SHP77 treated with DMSO at 0.1 percent for 48 hours (cell line): ENCODE measurements at regions not wholly inside any gene's neighbourhood (a gene's known extent, or its start where the extent isn't known, plus 50 kb on each side); places are given as distances from the start of the nearest gene placed in this dataset.

Experiments
- DNase-seq: peaks from one replicate; lab custom pipeline; 2025; lab: John Stamatoyannopoulos, UW

DNA sequence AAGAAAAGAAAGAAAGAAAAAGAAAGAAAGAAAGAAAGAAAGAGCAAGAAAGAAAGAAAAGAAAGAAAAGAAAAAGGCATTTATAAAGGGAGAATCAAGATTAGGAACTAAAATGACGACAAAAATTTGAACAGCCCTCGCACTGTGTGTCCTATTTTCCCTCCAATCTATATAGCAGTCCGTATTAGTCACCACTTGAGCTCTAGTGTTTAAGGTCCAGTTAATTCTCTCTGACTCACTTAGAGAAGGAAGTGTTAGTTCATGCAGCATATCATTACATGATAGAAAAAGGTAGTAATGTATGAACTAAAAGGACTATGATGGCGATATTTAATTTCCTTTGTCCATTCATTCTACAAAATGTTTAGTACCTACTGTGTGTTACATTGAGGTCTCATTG is 122.7 kb downstream of the CBLL2 start:
- DNase-seq: no peak

DNA sequence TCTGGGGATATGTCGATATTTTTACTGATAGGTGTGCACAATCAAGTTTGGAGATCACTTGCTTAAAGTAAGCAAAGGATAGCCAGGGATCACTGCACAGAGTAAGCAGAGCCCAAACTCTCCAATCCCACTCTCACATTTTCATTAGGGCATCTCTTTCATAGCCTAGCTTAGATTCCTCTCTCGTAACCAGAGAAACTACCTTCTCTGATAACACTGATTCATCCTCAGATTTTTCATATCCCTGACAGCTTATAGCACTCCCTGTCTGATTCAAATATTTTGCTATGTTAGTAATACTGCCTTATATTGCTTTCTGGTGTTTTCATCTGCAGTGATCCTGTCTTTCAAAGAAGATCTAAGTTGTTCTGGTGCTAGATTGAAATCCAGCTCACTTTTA is 123.7 kb downstream of the CBLL2 start:
- DNase-seq: no peak

DNA sequence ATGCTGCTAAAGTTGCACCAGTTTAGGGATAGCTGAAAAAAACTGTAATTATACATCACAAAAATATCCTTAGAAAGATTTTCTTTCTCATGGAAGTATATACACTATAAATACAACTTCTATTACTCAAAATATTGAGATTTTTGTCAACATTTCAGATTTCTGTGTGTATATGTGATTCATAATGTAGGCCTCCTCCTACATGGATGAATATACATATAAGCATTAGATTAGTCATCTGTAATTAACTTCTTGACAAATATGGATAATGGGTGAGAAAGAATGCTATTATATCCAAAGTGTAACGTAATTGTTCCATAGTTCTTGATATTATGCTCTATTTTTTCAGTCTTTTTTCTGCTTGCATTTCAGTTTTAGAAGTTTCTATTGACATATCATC is 124.9 kb downstream of the CBLL2 start:
- DNase-seq: no peak

DNA sequence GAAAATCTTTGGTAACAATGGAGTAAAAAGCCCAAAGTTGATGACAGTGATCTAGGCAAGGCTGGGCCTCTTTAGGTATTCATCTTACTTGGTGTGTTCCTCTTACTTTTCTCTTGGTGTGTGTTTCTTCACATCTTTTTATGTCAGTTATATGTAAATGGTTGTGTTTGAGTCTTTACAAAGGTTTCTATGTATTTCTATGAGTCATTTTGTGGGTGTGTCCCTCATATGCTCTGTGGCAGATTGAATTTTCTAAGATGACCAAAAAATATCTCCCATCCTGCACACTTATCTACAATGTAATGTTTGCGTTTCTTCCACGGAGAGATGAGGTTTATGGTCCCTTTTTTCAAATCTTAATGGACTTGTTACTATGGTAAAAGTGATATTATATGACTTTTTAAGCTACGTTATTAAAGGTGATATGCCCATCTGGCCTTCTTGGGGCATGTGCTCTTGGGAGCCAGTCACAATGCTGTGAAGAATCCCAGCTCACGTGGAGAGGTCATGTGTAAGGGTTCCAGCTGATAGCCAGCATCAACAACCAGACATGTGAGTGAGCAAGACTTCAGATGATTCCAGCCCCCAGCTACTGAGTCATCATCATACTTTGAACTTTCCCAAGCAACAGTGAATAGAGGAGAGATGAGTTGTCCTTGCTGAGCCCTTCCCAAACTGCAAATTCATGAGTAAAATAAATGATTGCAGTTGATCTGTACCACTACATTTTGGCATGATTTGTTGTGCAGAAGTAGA is 126.9 kb downstream of the CBLL2 start:
- DNase-seq: no peak

DNA sequence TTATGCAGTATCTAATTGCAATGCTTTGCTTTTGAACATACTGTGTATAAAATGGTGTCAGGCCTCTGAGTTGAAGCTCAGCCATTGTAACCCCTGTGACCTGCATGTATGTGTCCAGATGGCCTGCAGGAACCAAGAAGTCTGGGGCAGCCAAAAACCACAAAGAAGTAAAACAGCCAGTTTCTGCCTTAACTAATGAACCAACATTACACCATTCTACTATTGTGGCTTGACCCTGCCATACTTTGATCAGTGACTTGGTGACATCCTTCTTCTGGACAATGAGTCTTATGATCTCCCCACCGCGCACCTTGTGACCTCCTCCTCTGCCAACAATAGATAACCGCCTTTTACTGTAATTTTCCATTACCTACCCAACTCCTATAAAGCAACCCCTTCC is 131.6 kb downstream of the CBLL2 start:
- DNase-seq: no peak

DNA sequence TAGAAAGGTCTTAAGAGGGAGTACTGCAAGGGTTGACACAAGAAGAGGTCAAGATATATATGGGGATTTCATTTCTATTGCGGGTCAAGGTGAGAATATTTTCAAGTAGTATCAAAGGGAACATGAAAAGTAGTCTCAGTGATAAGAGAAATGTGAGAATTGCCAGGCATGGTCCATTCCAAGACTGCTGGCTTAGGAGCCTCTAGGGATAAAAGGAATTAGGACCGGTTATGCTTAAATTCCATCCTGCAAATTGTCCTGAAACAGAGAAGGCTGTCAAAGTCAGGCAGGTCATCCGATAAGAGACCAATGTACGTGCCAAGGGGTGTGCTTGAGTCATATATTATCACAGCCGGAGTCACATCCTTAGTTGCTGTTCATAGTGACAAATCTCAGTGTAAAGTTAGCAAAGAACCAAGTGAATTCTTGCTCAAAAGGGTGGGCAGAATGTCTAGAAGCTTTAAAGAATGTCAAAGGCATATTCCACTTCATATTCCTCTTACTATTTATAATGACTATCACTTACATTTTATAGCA is 133.6 kb downstream of the CBLL2 start:
- DNase-seq: no peak

DNA sequence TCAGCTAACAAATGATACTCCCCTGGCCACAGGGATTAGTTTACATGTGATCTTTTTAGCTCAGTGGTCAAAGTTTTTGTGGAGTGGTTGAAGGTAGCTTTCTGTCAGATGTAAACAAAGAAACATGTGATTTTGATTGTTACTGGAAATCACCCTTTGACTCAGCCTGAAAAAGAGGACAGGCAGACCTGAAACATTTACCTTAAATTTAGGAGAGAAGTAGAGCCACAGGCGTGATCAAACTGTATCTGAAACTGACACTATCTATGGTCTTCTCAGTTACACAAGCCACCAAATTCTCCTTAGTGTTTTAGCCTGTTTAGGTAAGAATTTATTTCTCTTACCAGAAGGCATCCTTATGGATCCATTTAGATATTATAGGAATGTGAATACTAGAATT is 136.7 kb downstream of the CBLL2 start:
- no peak for DNase-seq

DNA sequence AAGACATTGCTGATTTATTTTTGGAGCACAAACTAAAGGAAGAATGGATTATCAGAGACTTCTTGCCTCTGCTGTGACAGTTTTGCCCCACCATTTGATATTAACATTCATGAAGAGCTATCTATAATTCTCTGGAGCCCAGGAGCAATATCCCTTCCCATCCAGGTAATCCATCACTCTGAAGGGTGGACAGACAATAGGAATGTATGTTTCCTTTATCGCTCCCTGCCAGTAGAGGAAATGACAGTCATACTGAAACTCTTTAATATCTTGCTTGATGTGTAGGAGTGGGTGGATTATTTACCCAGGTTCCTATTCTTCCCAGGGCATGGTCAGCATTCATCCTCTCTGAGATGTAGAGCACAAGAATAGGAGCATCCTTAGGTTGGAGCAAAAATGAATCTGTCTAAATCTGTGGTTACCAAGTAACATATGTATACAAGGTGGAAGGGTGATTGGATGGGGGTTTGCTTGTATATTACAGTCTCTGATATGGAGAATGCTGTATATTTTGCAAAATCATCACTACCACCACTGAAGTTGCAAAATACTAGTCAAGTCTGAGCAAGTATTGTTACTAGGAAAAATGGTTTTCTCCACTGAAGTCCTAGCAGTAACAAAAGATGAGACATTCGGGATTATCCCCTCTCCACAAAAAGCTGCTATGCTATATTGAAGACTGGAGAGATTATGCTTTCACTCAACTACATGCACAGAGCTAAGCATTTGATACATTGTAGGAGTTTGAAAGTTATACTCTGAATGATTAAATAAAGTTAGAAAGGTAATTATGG is 151.6 kb downstream of the CBLL2 start:
- DNase-seq: no peak

DNA sequence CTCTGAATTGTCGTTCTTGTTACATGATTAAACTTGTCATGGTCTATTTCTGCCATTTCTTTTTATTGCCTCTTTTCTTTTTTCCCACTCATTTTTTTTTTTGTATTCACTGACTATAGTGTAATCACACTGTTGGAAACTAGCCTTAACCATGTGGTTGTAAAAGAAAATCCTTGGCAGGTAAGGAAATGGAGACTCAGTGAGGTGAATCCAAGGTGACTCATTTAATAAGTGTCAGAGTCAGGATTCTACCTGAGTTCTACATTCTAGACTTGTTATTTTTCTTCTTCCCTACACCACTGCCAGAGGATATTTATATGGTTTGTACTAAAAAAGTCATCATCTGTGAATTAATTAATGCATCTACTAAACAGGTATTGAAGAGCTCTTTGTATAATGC is 152.2 kb downstream of the CBLL2 start:
- DNase-seq: no peak

DNA sequence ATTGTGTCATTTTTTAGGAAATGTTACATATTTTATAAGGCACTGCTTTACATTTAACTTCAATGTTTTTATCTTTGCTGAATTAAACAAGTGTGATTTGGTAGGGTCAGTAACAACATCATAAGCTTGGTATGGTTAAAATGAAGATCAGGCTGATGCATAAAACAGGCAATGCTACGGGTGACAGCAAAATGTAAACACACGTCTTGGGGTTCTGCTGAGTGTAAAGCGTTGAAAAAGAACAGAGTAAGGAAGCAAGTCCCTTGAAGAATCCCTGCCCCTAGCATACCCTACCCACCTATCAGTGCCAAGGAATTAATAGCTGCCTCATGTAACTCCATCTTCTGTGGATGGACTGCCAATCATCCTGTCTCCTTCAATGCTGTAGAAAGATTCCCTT is 157.0 kb downstream of the CBLL2 start:
- no peak for DNase-seq

DNA sequence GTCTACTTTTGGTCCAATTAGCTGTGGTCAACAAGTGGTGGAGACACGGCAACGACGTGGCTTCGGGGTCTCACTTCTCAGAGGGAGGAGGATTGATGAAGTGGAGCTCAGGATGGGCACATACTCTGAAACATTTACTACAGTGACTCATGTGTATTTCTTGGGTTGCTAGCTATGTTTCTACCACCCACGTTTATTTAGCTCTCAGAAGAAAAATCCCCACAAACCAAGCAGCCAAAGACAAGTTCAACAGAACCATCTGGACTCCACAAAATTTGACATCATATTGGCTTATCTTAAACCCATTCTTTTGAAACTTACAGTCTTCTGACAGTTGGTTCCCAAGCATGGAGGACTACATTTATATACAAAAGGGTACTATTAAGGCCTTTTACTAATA is 158.0 kb downstream of the CBLL2 start:
- DNase-seq: no peak

DNA sequence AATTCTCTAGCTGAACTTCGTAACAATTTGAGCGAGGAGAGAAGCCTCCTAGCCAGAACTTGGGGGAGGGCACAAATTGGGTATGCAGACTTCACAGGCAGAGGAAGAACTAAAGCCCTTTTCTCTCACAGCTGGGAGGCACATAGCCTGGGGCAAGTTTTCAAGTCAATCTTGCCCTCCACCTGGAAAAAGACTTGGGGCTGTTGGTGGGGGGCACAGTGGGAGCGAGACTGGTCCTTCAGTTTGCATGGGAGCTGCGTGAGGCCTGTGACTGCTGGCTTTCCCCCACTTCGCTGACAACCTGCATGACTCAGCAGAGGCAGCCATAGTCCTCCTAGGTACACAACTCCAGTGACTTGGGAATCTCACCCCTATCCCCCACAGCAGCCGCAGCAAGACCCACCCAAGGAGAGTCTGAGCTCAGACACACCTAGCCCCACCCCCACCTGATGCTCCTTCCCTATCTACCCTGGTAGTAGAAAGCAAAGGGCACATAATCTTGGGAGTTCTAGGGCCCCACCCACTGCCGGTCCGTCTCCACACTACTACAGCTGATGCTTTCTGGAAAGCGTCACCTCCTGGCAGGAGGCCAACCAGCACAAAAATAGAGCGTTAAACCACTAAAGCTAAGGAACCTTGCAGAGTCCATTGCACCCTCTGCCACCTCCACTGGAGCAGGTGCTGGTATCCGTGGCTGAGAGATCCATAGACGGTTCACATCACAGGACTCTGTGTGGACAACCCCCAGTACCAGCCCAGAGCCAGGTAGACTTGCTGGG is 160.8 kb downstream of the CBLL2 start:
- DNase-seq: no peak

DNA sequence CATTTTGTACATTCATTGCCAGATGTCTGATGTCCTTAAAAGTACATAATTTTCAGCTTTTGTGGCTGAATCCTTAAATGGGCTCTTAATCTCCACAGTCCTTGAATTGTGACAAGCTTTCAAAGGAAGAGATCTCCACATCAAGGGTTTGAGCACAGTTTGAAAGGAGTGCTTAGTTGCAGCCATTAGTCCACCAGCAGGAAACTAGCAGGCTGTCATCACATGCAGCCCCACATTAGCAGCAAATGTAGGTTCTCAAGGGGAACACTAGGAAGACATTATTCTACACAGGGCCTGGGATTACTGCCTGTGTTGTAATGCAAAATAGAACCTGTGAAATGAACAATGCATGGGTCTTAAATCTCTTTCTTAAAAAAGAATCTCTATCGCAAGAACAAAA is 173.2 kb downstream of the CBLL2 start:
- no peak for DNase-seq

DNA sequence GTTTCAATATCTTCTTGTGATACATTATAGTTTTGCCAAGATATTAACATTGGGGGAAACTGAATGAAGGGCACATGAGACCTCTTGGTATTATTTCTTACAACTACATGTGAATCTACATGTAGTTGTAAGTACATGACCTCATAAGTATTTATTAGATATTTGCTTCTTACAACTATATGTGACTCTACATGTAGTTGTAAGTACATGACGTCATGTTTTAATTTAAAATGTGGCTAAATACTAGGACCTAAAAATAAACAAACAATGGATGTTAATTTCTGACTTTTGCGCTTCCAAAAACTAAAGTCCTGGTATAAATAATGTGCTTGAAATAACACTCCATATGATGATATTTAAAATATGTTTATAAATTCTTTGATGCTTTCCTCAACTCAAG is 190.2 kb downstream of the CBLL2 start:
- DNase-seq: no peak

DNA sequence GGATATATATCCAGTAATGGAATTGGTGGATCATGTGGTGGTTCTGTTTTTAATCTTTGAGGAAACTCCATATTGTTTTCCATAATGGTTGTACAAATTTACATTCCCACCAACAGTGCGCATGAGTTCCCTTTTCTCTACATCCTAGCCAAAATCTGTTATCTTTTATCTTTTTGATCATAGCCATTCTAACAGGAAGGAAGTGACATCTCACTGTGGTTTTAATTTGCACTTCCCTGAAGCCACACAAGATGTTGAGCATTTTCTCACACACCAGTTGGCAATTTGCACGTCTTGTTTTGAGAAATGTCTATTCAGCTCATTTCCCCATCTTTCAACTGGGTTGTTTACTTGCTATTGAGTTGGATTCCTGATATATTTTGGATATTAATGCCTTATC is 194.9 kb downstream of the CBLL2 start:
- no peak for DNase-seq

DNA sequence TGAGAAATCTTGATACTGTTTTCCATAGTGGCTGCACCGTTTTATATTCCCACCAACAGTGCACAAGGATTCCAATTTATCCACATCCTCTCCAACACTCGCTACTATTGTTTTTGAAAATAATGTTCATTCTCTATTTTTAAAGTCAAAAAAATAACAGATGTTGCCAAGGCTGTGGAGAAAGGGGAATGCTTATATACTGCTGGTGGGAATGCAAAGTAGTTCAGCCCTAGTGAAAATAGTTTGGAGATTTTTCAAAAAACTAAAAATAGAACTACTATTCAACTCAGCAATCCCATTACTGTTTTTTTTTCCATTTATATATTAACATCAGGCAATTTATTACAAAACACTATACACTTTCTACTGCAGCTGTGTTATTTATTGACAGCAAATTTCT is 208.7 kb downstream of the CBLL2 start:
- no peak for DNase-seq

DNA sequence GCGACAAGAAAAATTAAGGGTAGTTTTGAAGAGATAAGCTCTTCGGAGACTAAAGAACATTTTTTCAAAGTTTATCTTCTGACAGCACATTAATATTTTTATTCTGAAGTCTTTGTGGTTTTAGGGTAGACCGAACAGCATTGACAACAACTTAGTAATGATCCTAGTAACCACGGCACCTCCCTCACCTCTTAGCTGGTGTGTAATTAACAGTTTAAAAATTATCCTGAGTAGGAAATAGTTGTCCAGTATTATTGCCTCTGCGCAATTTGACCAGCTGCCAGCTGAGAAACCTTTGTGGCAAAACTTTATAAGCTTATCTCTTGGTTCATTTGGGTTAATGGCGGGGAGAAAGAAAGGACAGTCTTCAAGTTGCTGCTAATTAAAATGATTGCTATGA is 213.6 kb downstream of the CBLL2 start:
- DNase-seq: no peak

DNA sequence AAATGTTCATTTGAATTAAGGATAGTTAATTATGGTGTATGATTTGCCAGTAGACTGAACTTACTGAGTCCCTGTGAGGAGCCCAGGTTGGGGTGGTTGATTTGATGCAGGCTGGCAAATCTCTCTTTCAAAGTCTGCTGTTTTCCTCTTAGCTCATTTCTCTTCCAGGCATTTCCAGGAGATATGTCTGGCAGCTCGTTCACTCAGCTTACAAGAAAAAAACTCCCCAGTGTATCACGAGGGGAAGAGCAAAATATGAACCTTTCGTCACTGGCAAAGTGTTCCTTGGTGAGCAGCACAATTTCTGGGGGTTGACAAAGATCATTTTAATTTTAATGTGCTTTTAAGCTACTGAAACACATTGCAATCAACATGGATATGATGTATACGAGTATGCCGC is 244.2 kb downstream of the CBLL2 start:
- no peak for DNase-seq

DNA sequence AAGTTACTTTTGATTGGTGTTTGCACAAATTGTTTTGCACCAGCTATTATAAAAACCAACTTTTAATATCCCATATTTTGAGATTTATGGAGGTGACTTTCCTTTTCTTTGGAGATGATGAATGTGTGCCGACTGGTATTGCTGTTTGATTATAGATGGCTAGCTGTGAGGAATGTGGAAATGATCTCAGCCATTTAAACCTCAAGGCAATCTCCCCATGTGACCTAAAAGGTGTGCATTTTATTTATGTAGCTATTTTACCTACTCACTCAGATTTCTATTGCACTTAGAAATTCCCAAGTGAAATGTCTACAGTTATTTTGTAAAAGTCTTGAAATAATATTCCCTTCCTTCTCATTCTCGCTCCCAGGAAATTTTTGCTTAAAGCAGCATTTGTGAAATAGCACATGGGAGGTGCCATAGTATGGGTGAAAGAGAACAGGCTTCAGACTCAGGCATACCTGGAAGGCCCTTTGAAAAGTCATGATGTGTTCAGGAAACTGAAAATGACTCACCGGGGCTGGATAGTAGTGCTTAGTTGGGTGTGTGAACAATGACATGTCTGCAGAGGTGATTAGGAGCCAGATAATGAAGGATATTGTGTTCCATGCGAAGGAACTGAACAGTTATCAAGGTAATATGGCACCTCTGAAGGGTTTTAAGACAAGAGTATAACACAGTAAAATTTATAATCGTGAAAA is 247.6 kb downstream of the CBLL2 start:
- no peak for DNase-seq

DNA sequence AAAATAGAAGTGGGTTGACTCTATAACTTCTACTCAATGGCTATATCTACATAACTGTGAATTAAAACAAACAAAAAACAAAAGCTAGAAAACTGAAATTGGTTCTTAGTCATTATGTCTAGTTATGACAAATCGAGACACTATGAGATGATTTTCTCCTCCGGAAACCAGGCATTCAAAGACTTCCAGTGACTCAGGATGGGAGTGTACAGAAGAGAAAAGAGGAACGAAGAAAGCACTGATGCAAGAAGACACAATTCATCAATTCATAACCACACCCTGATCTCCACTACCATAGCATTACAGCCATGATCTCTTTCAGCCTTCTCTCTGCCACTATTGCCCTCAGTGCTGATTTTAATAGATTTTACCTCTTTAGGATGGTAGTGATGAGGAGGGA is 253.6 kb downstream of the CBLL2 start:
- no peak for DNase-seq

DNA sequence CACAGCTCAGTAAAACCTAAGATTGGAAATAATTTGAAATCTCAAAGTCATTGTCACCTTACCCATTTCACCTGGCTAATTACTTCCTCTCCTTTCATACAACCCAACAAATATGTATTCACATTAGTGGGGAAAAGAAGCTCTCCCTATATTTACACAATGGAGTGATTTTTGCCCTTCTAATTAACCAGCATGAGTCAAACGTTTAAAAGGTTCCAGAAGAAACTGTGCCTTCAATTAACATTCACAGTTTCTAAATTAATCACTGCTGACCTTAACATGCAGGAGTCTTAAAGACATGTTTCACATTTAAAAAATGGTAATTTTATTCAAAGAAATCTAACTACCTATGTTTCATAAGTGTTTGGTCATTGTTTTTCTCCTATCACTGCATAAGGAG is 254.6 kb downstream of the CBLL2 start:
- no peak for DNase-seq

DNA sequence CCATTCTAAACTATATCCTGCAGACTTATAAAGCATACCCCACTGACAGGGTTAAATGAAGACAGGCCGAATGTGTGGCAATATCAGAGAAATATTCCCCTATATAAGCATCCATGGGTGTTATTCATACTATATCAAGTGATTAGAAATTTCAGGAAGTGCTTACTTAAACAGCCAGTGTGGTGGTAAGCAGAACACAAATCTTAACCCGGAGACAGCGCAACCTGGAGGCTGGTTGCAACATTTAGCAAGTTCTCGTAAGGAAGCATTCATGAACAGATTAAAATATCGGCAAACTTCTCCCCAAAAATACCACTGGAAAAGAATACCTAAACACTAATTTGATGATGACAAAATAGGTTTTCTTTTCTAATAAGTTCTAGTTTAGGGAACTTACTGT is 261.2 kb downstream of the CBLL2 start:
- no peak for DNase-seq
